Colonic mucosa (tissue), 4 donors: ENCODE measurements at regions not wholly inside any gene's neighbourhood (a gene's known extent, or its start where the extent isn't known, plus 50 kb on each side); places are given as distances from the start of the nearest gene placed in this dataset.

ENCODE experiments used
- DNase-seq: peaks from one replicate; pipeline ENCODE4 v3.0.0-alpha.2; 2020
- H3K27ac ChIP-seq: fragments of 200-600 bp; one replicate; pipeline ENCODE4 v1.8.0; 2021
- H3K27me3 ChIP-seq: fragments of 200-600 bp; one replicate; pipeline ENCODE4 v1.8.0; 2021
- H3K36me3 ChIP-seq: fragments of 200-600 bp; one replicate; pipeline ENCODE4 v1.8.0; 2021
- H3K4me1 ChIP-seq: fragments of 200-600 bp; one replicate; pipeline ENCODE4 v1.8.0; 2021; ENCODE audit warnings: mild to moderate bottlenecking
- H3K4me3 ChIP-seq: fragments of 200-600 bp; one replicate; pipeline ENCODE4 v1.8.0; 2021
- H3K9ac ChIP-seq, 2 donors: one replicate each; pipeline ENCODE4 v1.7.0; 2013; ENCODE audit warnings: control low read depth in 2 of 2, low read depth in 2 of 2, low read length in 2 of 2
- H3K9me3 ChIP-seq: fragments of 200-600 bp; one replicate; pipeline ENCODE4 v1.8.0; 2021
- CTCF ChIP-seq: fragments of 200-600 bp; IDR thresholded peaks from one replicate; pipeline ENCODE4 v1.8.0; 2022; ENCODE audit warnings: antibody characterized with exemption, mild to moderate bottlenecking
- intact Hi-C: fragments of 100-400 bp; cut with DNase I; formaldehyde crosslinking; loops from one replicate; pipeline ENCODE4 v1.14.1; 2022
- donor health status: healthy.
- donor health status: DM: no; HTN: no; CAD: no.
- donor health status: DM: no; HTN: no; CAD: no.

GRCh38 chr6:74280130-74280692 lies 584.2 kb downstream of the CD109 start:
- no peak overlapping the region for H3K9ac ChIP-seq
- H3K27ac ChIP-seq = no peak overlapping the region
- no peaks in the 10 kb centered on the region for H3K9me3 ChIP-seq
- DNase-seq = no peak
- no peak for TF ChIP-seq CTCF
- intact Hi-C loops = no loop called here
- H3K4me3 ChIP-seq = no peak overlapping the region
- H3K27me3 ChIP-seq = no peaks in the 10 kb centered on the region
- H3K36me3 ChIP-seq = no peaks in the 10 kb centered on the region
- H3K4me1 ChIP-seq = no peaks in the 10 kb centered on the region

DNA sequence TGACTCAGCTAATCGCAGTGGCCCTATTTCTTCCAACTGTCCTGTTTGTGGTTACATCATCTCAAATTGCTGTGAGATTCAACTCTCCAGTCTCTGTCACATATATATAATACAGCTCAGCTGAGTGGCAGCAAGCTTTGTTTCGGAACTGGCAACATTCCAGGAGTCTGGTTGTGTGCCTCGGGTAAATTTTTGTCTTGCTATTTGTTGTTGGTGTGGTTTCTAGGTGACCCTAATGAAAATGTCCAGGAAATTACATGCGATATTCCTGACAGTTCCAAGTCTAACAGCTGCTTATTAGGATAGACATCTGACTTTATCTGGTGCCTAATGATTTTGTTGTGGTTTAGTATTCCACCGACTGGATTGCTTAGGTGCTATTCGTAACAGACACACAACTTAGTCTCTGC lies 581.8 kb downstream of the CD109 start:
- Histone ChIP-seq H3K27ac (no peak overlapping the region), H3K4me1 (no peaks in the 10 kb centered on the region)

GRCh38 chr6:74273541-74273940 lies 577.5 kb downstream of the CD109 start:
- no peaks in the 10 kb centered on the region for H3K27me3 ChIP-seq
- H3K27ac ChIP-seq = no peak overlapping the region
- H3K36me3 ChIP-seq = no peaks in the 10 kb centered on the region
- H3K4me3 ChIP-seq = no peak overlapping the region
- TF ChIP-seq CTCF = no peak
- no peak for DNase-seq
- H3K9ac ChIP-seq = no peak overlapping the region
- no peaks in the 10 kb centered on the region for H3K9me3 ChIP-seq
- intact Hi-C loops = no loop called here
- no peaks in the 10 kb centered on the region for H3K4me1 ChIP-seq

More for the DNA sequence above, 581.8 kb downstream of the CD109 start:
- Histone ChIP-seq H3K9ac (no peak overlapping the region), H3K36me3 (no peaks in the 10 kb centered on the region), H3K9me3 (no peaks in the 10 kb centered on the region), H3K4me3 (no peak overlapping the region), H3K27me3 (no peaks in the 10 kb centered on the region)
- no peak for TF ChIP-seq CTCF
- intact Hi-C loops = no loop called here
- no peak for DNase-seq

- no peaks in the 10 kb centered on the region for H3K27me3 ChIP-seq
- TF ChIP-seq CTCF = no peak
- no peak overlapping the region for H3K27ac ChIP-seq
- no peaks in the 10 kb centered on the region for H3K9me3 ChIP-seq
- H3K4me1 ChIP-seq = no peaks in the 10 kb centered on the region
- intact Hi-C loops = no loop called here
- no peak overlapping the region for H3K4me3 ChIP-seq
- no peak for DNase-seq
- no peak overlapping the region for H3K9ac ChIP-seq
- H3K36me3 ChIP-seq = no peaks in the 10 kb centered on the region
Measured at GRCh38 chr6:74269600-74269858, 573.5 kb downstream of the CD109 start.

GRCh38 chr6:74268815-74269599 lies 573.0 kb downstream of the CD109 start:
- no peak for DNase-seq
- intact Hi-C loops = no loop called here
- Histone ChIP-seq H3K27ac (no peak overlapping the region), H3K9ac (no peak overlapping the region), H3K27me3 (no peaks in the 10 kb centered on the region), H3K4me1 (no peaks in the 10 kb centered on the region), H3K36me3 (no peaks in the 10 kb centered on the region), H3K4me3 (no peak overlapping the region), H3K9me3 (no peaks in the 10 kb centered on the region)
- TF ChIP-seq CTCF = no peak
